ENCODE measurements at regions not wholly inside any gene's neighbourhood (a gene's known extent, or its start where the extent isn't known, plus 50 kb on each side); places are given as distances from the start of the nearest gene placed in this dataset.

GRCh38 chr9:113705306-113705927 lies 170.7 kb upstream of the ZNF618 start:
- H3K27me3 ChIP-seq (ENCODE audit: insufficient read depth, low read length) = no peaks in the 10 kb centered on the region
- H3K4me2 ChIP-seq (ENCODE audit: low read length) = no peak overlapping the region
- H4K12ac ChIP-seq (ENCODE audit: low read depth, low read length) = no peak overlapping the region
- no CpG with 5 or more reads among the region's 6 CpGs for WGBS (ENCODE audit: extremely low coverage, insufficient coverage, insufficient read length)
- no peak overlapping the region for H3K14ac ChIP-seq (ENCODE audit: low read length)
- H4K8ac ChIP-seq (ENCODE audit: low read depth, low read length) = no peak overlapping the region
- H3K4me1 ChIP-seq (ENCODE audit: control insufficient read depth in 1 of 2, insufficient read depth in 2 of 2, low read length in 2 of 2) = peaks cover 7% of the 10 kb centered on the region in 2 experiments
- H3K36me3 ChIP-seq (ENCODE audit: control insufficient read depth in 1 of 2, insufficient read depth in 2 of 2, low read length in 2 of 2) = peaks cover 0 to 2% of the 10 kb centered on the region in 2 experiments
- no peak overlapping the region for H3K4me3 ChIP-seq (ENCODE audit: low read depth, low read length)
- DNase-seq = no peak
- no peak overlapping the region for H3K18ac ChIP-seq (ENCODE audit: low read length)
- no peak overlapping the region for H3K9ac ChIP-seq (ENCODE audit: low read length)
- no peak overlapping the region for H3K4ac ChIP-seq (ENCODE audit: low read depth, low read length)
- H2BK5ac ChIP-seq (ENCODE audit: low read depth, low read length, poor library complexity) = no peak overlapping the region
- no peak overlapping the region for H2AFZ ChIP-seq (ENCODE audit: insufficient read depth, low read length, poor library complexity)
- no peak overlapping the region for H3K27ac ChIP-seq (ENCODE audit: low read depth, low read length)
- no peak overlapping the region for H2AK5ac ChIP-seq (ENCODE audit: low read length)
- H3K79me1 ChIP-seq (ENCODE audit: low read length) = no peaks in the 10 kb centered on the region
- no peak overlapping the region for H2BK12ac ChIP-seq (ENCODE audit: low read length)
- no peak overlapping the region for H3K23ac ChIP-seq (ENCODE audit: low read length)
- H2BK120ac ChIP-seq (ENCODE audit: insufficient read depth, low read length, poor library complexity) = no peak overlapping the region
- H4K91ac ChIP-seq (ENCODE audit: low read depth, low read length) = no peak overlapping the region
- H3K9me3 ChIP-seq (ENCODE audit: insufficient read depth, low read depth, low read length) = peaks cover 5% of the 10 kb centered on the region
- H3K79me2 ChIP-seq (ENCODE audit: control insufficient read depth, insufficient read depth, low read length, poor library complexity) = no peaks in the 10 kb centered on the region

- H4K8ac ChIP-seq (ENCODE audit: low read depth, low read length) = no peak overlapping the region
- H3K4me2 ChIP-seq (ENCODE audit: low read length) = no peak overlapping the region
- no peak overlapping the region for H4K91ac ChIP-seq (ENCODE audit: low read depth, low read length)
- H3K4ac ChIP-seq (ENCODE audit: low read depth, low read length) = no peak overlapping the region
- H4K12ac ChIP-seq (ENCODE audit: low read depth, low read length) = no peak overlapping the region
- H2BK5ac ChIP-seq (ENCODE audit: low read depth, low read length, poor library complexity) = no peak overlapping the region
- WGBS (ENCODE audit: extremely low coverage, insufficient coverage, insufficient read length) = no CpG with 5 or more reads among the region's 2 CpGs
- H2AK5ac ChIP-seq (ENCODE audit: low read length) = no peak overlapping the region
- no peak overlapping the region for H3K18ac ChIP-seq (ENCODE audit: low read length)
- H3K27ac ChIP-seq (ENCODE audit: low read depth, low read length) = no peak overlapping the region
- peaks cover 7% of the 10 kb centered on the region in 2 experiments for H3K4me1 ChIP-seq (ENCODE audit: control insufficient read depth in 1 of 2, insufficient read depth in 2 of 2, low read length in 2 of 2)
- H2BK120ac ChIP-seq (ENCODE audit: insufficient read depth, low read length, poor library complexity) = no peak overlapping the region
- H2AFZ ChIP-seq (ENCODE audit: insufficient read depth, low read length, poor library complexity) = no peak overlapping the region
- H3K79me1 ChIP-seq (ENCODE audit: low read length) = no peaks in the 10 kb centered on the region
- no peak overlapping the region for H3K9ac ChIP-seq (ENCODE audit: low read length)
- H3K27me3 ChIP-seq (ENCODE audit: insufficient read depth, low read length) = no peaks in the 10 kb centered on the region
- peaks cover 0 to 2% of the 10 kb centered on the region in 2 experiments for H3K36me3 ChIP-seq (ENCODE audit: control insufficient read depth in 1 of 2, insufficient read depth in 2 of 2, low read length in 2 of 2)
- H3K4me3 ChIP-seq (ENCODE audit: low read depth, low read length) = no peak overlapping the region
- H3K9me3 ChIP-seq (ENCODE audit: insufficient read depth, low read depth, low read length) = peaks cover 5% of the 10 kb centered on the region
- H3K14ac ChIP-seq (ENCODE audit: low read length) = no peak overlapping the region
- H3K79me2 ChIP-seq (ENCODE audit: control insufficient read depth, insufficient read depth, low read length, poor library complexity) = no peaks in the 10 kb centered on the region
- no peak for DNase-seq
- no peak overlapping the region for H2BK12ac ChIP-seq (ENCODE audit: low read length)
- no peak overlapping the region for H3K23ac ChIP-seq (ENCODE audit: low read length)
These were observed 170.1 kb upstream of the ZNF618 start for GRCh38 chr9:113705928-113706519.

GRCh38 chr9:113707953-113708695 lies 168.0 kb upstream of the ZNF618 start:
- H3K79me1 ChIP-seq (ENCODE audit: low read length) = no peaks in the 10 kb centered on the region
- no peak overlapping the region for H3K23ac ChIP-seq (ENCODE audit: low read length)
- H4K12ac ChIP-seq (ENCODE audit: low read depth, low read length) = no peak overlapping the region
- no peak overlapping the region for H3K4me2 ChIP-seq (ENCODE audit: low read length)
- H3K9me3 ChIP-seq (ENCODE audit: insufficient read depth, low read depth, low read length) = peaks cover 5% of the 10 kb centered on the region
- no peak overlapping the region for H3K9ac ChIP-seq (ENCODE audit: low read length)
- no peak overlapping the region for H2BK120ac ChIP-seq (ENCODE audit: insufficient read depth, low read length, poor library complexity)
- no peak overlapping the region for H3K4me3 ChIP-seq (ENCODE audit: low read depth, low read length)
- H3K79me2 ChIP-seq (ENCODE audit: control insufficient read depth, insufficient read depth, low read length, poor library complexity) = no peaks in the 10 kb centered on the region
- H3K27me3 ChIP-seq (ENCODE audit: insufficient read depth, low read length) = no peaks in the 10 kb centered on the region
- H4K8ac ChIP-seq (ENCODE audit: low read depth, low read length) = no peak overlapping the region
- H3K14ac ChIP-seq (ENCODE audit: low read length) = no peak overlapping the region
- H2BK5ac ChIP-seq (ENCODE audit: low read depth, low read length, poor library complexity) = no peak overlapping the region
- no peak overlapping the region for H2AK5ac ChIP-seq (ENCODE audit: low read length)
- no peak overlapping the region for H3K4ac ChIP-seq (ENCODE audit: low read depth, low read length)
- no CpG with 5 or more reads among the region's 8 CpGs for WGBS (ENCODE audit: extremely low coverage, insufficient coverage, insufficient read length)
- no peak for DNase-seq
- H3K4me1 ChIP-seq (ENCODE audit: control insufficient read depth in 1 of 2, insufficient read depth in 2 of 2, low read length in 2 of 2) = peaks cover 7% of the 10 kb centered on the region in 2 experiments
- peaks cover 0 to 2% of the 10 kb centered on the region in 2 experiments for H3K36me3 ChIP-seq (ENCODE audit: control insufficient read depth in 1 of 2, insufficient read depth in 2 of 2, low read length in 2 of 2)
- H3K18ac ChIP-seq (ENCODE audit: low read length) = no peak overlapping the region
- no peak overlapping the region for H2AFZ ChIP-seq (ENCODE audit: insufficient read depth, low read length, poor library complexity)
- no peak overlapping the region for H3K27ac ChIP-seq (ENCODE audit: low read depth, low read length)
- no peak overlapping the region for H2BK12ac ChIP-seq (ENCODE audit: low read length)
- no peak overlapping the region for H4K91ac ChIP-seq (ENCODE audit: low read depth, low read length)

- H3K18ac ChIP-seq (ENCODE audit: low read length) = no peak overlapping the region
- H3K27me3 ChIP-seq (ENCODE audit: insufficient read depth, low read length) = no peaks in the 10 kb centered on the region
- H3K9me3 ChIP-seq (ENCODE audit: insufficient read depth, low read depth, low read length) = peaks cover 5% of the 10 kb centered on the region
- H3K4ac ChIP-seq (ENCODE audit: low read depth, low read length) = no peak overlapping the region
- H2BK5ac ChIP-seq (ENCODE audit: low read depth, low read length, poor library complexity) = no peak overlapping the region
- no peak overlapping the region for H2BK12ac ChIP-seq (ENCODE audit: low read length)
- no peak overlapping the region for H4K91ac ChIP-seq (ENCODE audit: low read depth, low read length)
- no CpG with 5 or more reads among the region's 7 CpGs for WGBS (ENCODE audit: extremely low coverage, insufficient coverage, insufficient read length)
- peaks cover 0 to 2% of the 10 kb centered on the region in 2 experiments for H3K36me3 ChIP-seq (ENCODE audit: control insufficient read depth in 1 of 2, insufficient read depth in 2 of 2, low read length in 2 of 2)
- no peak overlapping the region for H3K9ac ChIP-seq (ENCODE audit: low read length)
- H3K4me2 ChIP-seq (ENCODE audit: low read length) = no peak overlapping the region
- no peaks in the 10 kb centered on the region for H3K79me2 ChIP-seq (ENCODE audit: control insufficient read depth, insufficient read depth, low read length, poor library complexity)
- peaks cover 7% of the 10 kb centered on the region in 2 experiments for H3K4me1 ChIP-seq (ENCODE audit: control insufficient read depth in 1 of 2, insufficient read depth in 2 of 2, low read length in 2 of 2)
- no peak overlapping the region for H2AK5ac ChIP-seq (ENCODE audit: low read length)
- H4K12ac ChIP-seq (ENCODE audit: low read depth, low read length) = no peak overlapping the region
- H3K79me1 ChIP-seq (ENCODE audit: low read length) = no peaks in the 10 kb centered on the region
- H3K4me3 ChIP-seq (ENCODE audit: low read depth, low read length) = no peak overlapping the region
- H3K23ac ChIP-seq (ENCODE audit: low read length) = no peak overlapping the region
- no peak for DNase-seq
- no peak overlapping the region for H4K8ac ChIP-seq (ENCODE audit: low read depth, low read length)
- no peak overlapping the region for H3K14ac ChIP-seq (ENCODE audit: low read length)
- no peak overlapping the region for H3K27ac ChIP-seq (ENCODE audit: low read depth, low read length)
- no peak overlapping the region for H2AFZ ChIP-seq (ENCODE audit: insufficient read depth, low read length, poor library complexity)
- H2BK120ac ChIP-seq (ENCODE audit: insufficient read depth, low read length, poor library complexity) = no peak overlapping the region
These were observed 167.0 kb upstream of the ZNF618 start for GRCh38 chr9:113708821-113709713.
